Thyroid gland (tissue), 4 donors: ENCODE measurements at regions not wholly inside any gene's neighbourhood (a gene's known extent, or its start where the extent isn't known, plus 50 kb on each side); places are given as distances from the start of the nearest gene placed in this dataset.

Experiments used
- DNase-seq, 2 donors: peaks; one replicate each; pipeline ENCODE4 v3.0.0-alpha.2; 2019
- H3K27ac ChIP-seq, 3 donors: fragments of 200-600 bp; sonication (generic); 1 replicate in 2 of 3; 2 replicates in 1 of 3; pipeline ENCODE4 v1.5.1; 2016 to 2019; ENCODE audit warnings: mild to moderate bottlenecking in 1 of 3, moderate library complexity in 1 of 3
- H3K27me3 ChIP-seq: fragments of 200-600 bp; sonication (generic); one replicate; pipeline ENCODE4 v1.5.1; 2019
- H3K36me3 ChIP-seq, 2 donors: fragments of 200-600 bp; sonication (generic); one replicate each; pipeline ENCODE4 v1.5.1; 2016 to 2019
- H3K4me1 ChIP-seq, 2 donors: fragments of 200-600 bp; sonication (generic); one replicate each; pipeline ENCODE4 v1.5.1; 2017 to 2019
- H3K4me3 ChIP-seq, 3 donors: fragments of 200-600 bp; sonication (generic); replicated peaks in 1 of 3; 1 replicate in 2 of 3; 2 replicates in 1 of 3; pipeline ENCODE4 v1.5.1; 2016; ENCODE audit warnings: mild to moderate bottlenecking in 1 of 3
- H3K9me3 ChIP-seq: fragments of 200-600 bp; sonication (generic); one replicate; pipeline ENCODE4 v1.5.1; 2017
- CTCF ChIP-seq, 6 experiments: fragments of 200-600 bp in 3 of 6; fragments of 450-650 bp in 3 of 6; sonication (generic) in 3 of 6; IDR thresholded peaks; one replicate each; pipeline ENCODE4 v1.5.1; 2016 to 2019; ENCODE audit warnings: antibody characterized with exemption in 6 of 6, mild to moderate bottlenecking in 2 of 6, inconsistent platforms in 1 of 6, moderate library complexity in 1 of 6
- POLR2A ChIP-seq, 2 donors: fragments of 450-650 bp; IDR thresholded peaks; one replicate each; pipeline ENCODE4 v1.6.1; 2017; ENCODE audit warnings: antibody characterized with exemption in 2 of 2, mild to moderate bottlenecking in 2 of 2, moderate library complexity in 1 of 2
- WGBS, 2 donors: methylation state at CpG; one replicate each; pipeline ENCODE4 v1.1.5; 2017; 5-methylcytosine and 5-hydroxymethylcytosine counted together
- intact Hi-C: fragments of 100-400 bp; cut with DNase I; formaldehyde crosslinking; loops from one replicate; pipeline ENCODE4 v1.15.1; 2023

- TF ChIP-seq CTCF (IDR thresholded peaks at IDR 0.05) (no peak), POLR2A (IDR thresholded peaks at IDR 0.05) (no peak)
- Histone ChIP-seq H3K27ac (no peak overlapping the region), H3K36me3 (no peaks in the 10 kb centered on the region), H3K4me1 (no peaks in the 10 kb centered on the region), H3K27me3 (no peaks in the 10 kb centered on the region), H3K4me3 (no peak overlapping the region), H3K9me3 (no peaks in the 10 kb centered on the region)
- WGBS, 2 donors: 31 to 39% methylated on average over 2 of the region's 2 CpGs
- intact Hi-C loops: no loop called here
- DNase-seq: no peak
Observed at GRCh38 chr11:127270851-127271250, 270.3 kb upstream of the KIRREL3 start.

GRCh38 chr11:127269911-127270310 lies 269.3 kb upstream of the KIRREL3 start:
- H3K27ac ChIP-seq: no peak overlapping the region
- no peaks in the 10 kb centered on the region for H3K4me1 ChIP-seq
- H3K4me3 ChIP-seq: no peak overlapping the region
- DNase-seq: no peak
- 94 to 96% methylated on average over 1 of the region's 1 CpG for WGBS, 2 donors
- TF ChIP-seq CTCF (IDR thresholded peaks at IDR 0.05): no peak
- H3K27me3 ChIP-seq: no peaks in the 10 kb centered on the region
- H3K9me3 ChIP-seq: no peaks in the 10 kb centered on the region
- H3K36me3 ChIP-seq: no peaks in the 10 kb centered on the region
- intact Hi-C loops: no loop called here

GRCh38 chr11:127268932-127269331 lies 268.4 kb upstream of the KIRREL3 start:
- no peak for TF ChIP-seq POLR2A (IDR thresholded peaks at IDR 0.05)
- TF ChIP-seq CTCF (IDR thresholded peaks at IDR 0.05): no peak
- DNase-seq: no peak

GRCh38 chr11:127268521-127268920 lies 268.0 kb upstream of the KIRREL3 start:
- no peak overlapping the region for H3K27ac ChIP-seq
- WGBS, 2 donors: 73 to 78% methylated on average over 7 of the region's 7 CpGs
- H3K4me3 ChIP-seq: no peak overlapping the region
- H3K36me3 ChIP-seq: no peaks in the 10 kb centered on the region
- no peaks in the 10 kb centered on the region for H3K4me1 ChIP-seq
- H3K9me3 ChIP-seq: no peaks in the 10 kb centered on the region
- intact Hi-C loops: no loop called here
- no peak for TF ChIP-seq CTCF (IDR thresholded peaks at IDR 0.05)
- no peak for TF ChIP-seq POLR2A (IDR thresholded peaks at IDR 0.05)
- no peak for DNase-seq
- no peaks in the 10 kb centered on the region for H3K27me3 ChIP-seq

More at GRCh38 chr11:127268932-127269331, 268.4 kb upstream of the KIRREL3 start:
- Histone ChIP-seq H3K4me1 (no peaks in the 10 kb centered on the region), H3K27ac (no peak overlapping the region), H3K27me3 (no peaks in the 10 kb centered on the region), H3K9me3 (no peaks in the 10 kb centered on the region), H3K4me3 (no peak overlapping the region), H3K36me3 (no peaks in the 10 kb centered on the region)
- intact Hi-C loops: no loop called here

- no peak overlapping the region for H3K27ac ChIP-seq
- H3K36me3 ChIP-seq: no peaks in the 10 kb centered on the region
- TF ChIP-seq POLR2A (IDR thresholded peaks at IDR 0.05) (no peak), CTCF (IDR thresholded peaks at IDR 0.05) (no peak)
- H3K4me1 ChIP-seq: no peaks in the 10 kb centered on the region
- no peak overlapping the region for H3K4me3 ChIP-seq
- intact Hi-C loops: no loop called here
- DNase-seq: no peak
- no peaks in the 10 kb centered on the region for H3K9me3 ChIP-seq
- 53 to 57% methylated on average over 1 of the region's 1 CpG for WGBS, 2 donors
- H3K27me3 ChIP-seq: no peaks in the 10 kb centered on the region
Observed at GRCh38 chr11:127259102-127259501, 258.5 kb upstream of the KIRREL3 start.
